GM18907 (cell line): ENCODE measurements at regions not wholly inside any gene's neighbourhood (a gene's known extent, or its start where the extent isn't known, plus 50 kb on each side); places are given as distances from the start of the nearest gene placed in this dataset.

Experiments used
- ATAC-seq: cut with Tn5 transposase; IDR thresholded peaks from one replicate; pipeline ENCODE4 v1.9.1; 2021; ENCODE audit warnings: mild to moderate bottlenecking, moderate library complexity; ENCODE audit not compliant: unreplicated experiment

DNA sequence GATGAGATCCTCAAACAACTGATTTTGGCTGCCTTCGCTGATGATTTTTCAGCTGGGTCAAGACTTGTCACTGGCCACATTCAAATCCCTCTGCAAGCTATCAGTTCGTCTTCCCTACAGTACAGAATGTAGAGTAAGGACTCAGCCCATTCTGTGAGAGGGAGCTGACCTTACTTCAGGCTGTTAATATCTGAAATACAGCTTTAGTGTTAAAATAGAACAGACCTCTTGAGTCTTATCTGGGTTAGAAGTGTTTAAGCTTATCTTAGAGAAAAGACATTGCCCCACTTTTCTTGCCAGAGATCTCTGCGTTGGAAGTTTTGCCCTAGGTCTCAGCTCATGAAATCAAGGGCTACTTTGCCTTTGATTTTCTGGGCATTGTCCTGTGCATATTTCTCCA lies 383.4 kb upstream of the LARGE1 start:
- ATAC-seq, result no peak

DNA sequence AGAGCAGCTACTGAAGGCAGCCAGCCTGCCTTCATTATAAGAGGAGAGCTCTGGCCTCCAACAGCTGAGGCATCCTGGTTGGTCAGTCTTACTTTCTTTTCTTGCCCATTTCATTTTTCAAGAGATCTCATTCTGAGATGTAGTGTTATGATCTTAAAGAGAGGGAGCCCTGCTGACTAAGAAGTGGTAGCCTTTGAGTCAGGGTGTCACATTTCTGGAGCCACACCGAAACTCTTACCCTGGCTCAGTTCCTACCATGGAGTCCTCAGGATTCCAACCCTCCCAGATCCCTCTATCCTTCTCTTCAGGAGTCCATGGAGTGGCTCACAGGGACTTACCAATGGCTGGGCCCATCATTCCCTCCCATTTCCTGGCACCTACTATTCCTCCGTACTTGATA lies 386.1 kb upstream of the LARGE1 start:
- ATAC-seq, result no peak

DNA sequence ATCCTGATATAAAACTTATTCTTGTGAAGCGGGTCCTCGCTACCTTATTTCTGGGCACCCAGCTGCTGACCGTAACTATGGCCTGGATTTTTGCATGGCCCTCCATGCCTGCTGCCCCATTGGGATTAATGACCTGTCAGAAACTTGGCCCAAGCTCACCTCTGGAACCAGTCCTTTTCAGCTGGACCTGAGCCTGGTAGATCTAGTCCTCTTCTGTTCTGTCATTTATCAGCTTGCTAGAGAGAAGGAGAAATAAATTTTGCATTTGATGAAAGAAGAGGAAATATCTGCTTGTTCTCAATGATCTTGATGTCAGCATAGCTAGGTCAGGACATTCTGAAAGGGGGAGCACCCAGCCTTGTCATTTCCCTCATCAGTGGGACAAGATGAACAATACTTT lies 387.8 kb upstream of the LARGE1 start:
- no peak for ATAC-seq

DNA sequence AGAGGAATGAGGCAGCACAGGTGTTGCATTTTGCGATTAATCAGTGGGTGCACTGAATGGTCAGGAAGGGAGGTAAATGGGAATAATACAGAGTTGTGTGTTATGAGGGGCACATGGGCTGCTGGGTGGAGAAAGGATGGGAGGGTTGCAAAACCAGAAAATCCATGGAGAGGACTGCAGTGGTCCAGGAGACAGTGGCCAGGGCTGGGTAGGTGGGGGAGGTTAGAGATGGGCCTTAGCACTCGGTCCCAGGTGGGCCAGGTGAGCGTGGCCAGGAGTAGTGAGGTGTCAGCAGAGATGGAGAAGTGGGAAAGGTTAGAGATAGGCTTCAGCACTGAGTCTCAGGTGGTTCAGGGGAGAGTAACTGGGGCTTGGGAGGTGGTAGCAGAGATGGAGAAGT lies 399.1 kb upstream of the LARGE1 start:
- no peak for ATAC-seq

DNA sequence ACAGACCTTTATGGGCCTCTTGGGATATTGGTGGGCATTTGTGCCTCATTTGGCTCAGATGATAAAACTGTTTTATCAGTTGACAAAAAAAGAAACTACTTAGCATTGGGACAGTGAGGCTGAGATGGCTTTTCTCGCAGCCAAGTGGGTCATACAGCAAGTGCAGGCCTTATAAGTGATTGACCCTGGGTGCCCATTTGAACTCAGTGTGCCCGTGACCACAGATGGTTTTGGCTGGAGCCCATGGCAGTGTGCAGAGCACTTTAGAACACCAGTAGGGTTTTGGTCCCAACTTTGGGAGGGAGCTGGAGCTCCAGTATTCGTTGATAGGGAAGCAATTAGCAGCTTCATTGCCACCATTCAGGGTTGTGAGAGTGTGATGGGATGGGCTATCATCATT lies 404.5 kb upstream of the LARGE1 start:
- no peak for ATAC-seq

DNA sequence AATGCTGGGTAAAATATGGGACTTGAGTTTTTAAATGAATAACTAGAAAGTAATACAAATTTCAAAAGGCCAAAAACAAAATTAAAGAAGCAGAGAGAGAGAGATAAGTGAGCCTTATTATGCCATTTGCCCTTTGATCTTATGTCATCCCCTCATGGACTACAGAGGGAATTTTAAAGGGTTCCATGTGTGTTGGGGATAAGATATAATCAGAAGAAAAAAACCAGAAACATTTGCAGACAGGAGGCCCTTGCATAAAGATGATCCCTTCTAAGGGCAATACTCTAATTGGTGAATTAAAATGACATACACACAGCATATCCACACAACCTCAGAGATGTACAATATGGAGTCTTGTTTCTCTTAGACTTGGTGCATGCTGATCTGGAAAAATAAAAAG lies 406.6 kb upstream of the LARGE1 start:
- ATAC-seq, result no peak

DNA sequence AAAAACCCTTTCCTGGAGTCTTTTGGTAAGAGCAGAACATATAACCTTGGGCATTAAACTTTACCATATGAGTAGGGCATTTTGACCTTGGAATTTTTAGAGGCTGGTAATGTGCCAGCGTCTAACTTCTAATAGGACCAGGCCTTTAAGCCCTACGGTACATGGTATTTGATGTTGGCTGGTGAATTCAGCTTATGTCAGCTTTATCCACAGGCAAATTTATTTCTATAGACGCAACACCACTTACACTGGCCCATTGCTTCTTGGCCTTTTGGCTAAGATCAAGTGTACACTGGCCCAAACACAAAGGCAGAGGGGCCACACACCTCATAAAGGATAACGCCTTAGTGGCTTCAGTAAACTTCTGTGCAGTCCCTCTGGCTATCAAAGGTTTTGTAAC lies 410.2 kb upstream of the LARGE1 start:
- ATAC-seq, result no peak

DNA sequence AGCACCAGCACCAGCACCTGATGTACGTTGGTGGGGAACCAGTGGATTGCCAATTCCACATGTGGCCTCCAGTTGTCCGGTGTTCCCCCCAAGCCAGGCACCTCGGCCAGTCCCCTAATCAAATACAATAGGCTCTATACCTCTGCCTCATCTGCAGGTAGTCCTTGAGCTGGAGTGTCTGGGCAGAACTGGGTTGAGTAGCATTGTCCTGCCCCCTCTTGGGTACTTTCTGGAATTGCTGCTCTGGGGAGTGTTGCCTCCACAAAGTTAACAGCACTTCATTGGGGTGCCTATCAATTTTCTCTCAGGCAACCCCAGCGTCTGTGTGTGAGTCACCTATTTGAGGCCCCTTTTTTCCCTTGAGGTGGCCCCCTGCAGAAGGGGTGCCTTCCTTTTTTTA lies 413.0 kb upstream of the LARGE1 start:
- no peak for ATAC-seq

DNA sequence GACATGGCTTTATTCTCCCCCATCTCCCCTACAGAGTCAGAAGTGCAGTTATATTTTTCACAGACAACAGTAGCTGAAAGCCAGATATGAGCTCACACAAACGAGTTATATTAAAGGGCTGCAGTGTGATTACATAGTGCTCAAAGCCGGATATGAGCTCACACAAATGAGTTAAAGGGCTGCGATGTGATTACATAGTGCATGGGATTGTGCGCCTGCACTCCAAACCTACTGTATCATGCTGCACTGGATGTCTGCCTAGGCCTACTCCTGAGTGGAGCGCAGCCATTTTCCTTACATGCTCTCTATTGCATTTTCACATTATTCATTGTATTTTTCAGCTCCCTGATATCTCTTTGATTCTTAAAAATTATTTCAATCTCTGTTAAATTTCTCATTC lies 414.6 kb upstream of the LARGE1 start:
- no peak for ATAC-seq

DNA sequence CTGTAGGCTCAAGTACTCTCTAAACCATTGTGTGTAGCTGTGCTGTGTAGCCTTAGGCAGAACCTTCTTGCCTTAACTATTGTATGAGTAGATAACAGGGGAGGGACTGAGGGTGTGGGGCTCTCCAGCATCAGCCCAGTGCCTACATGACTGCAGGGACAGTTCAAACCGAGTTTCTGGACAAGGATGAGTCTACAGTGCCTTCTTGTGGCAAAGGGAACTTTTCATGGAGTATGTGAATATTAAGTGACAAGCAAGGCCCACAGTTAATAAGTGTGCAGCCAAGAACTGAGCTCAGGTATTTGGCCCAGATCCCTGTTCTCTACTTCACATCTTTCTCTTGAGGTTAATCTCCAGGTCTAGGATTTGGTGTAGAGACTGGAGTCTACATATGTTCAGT lies 424.4 kb upstream of the LARGE1 start:
- no peak for ATAC-seq

DNA sequence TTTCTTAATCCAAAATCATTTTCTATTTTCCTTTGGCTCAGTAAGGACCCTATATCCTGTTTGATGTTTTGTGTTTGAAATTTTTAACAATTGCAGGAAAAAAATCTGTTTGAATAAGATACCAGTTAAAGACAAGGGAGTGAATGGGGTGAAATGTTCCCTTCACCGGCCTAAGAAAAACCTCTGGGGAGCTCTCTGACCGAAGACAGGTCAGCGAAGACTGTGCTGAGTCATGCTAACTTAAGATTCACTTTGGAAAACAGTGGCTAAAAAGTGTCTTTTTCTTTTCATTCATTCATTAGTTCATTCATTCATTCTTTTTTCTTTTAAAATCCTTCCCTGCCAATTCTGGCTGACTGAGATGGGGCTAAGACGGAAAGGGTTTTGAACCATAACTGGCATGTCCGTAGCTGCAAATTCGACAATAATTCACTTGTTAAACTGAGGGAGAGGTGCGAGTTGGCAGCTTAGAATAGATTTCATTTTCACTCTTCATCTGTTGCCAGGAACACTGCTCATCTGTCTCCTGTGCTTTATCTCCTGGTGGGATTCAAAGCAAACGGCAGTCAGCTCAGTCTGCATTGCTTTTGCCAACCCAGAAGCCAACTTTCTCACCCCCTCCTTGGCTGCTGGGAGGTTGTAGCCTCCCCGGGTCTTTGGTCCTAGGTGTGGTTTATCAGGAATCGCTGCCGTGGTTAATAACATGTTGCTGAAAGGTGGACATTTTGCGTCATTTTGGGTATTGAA lies 434.0 kb upstream of the LARGE1 start:
- no peak for ATAC-seq

DNA sequence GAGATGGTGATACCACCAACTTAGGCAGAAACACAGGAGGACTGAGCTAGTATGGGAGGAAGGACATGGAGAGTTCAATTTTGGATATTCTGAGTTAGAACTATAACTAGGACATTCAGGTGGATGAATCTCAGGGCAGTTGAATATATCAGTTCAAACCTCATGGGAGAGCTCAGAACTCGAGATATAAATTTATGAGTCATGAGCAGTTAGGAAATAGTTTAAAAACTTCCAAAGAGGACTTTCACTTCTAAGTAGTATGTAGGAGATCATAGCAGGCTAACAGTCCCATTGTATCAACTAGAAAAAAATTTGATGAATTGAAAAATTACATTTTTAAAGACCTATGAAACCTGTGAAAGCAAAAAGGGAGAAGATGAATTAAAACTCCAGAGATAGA lies 436.2 kb upstream of the LARGE1 start:
- ATAC-seq, result no peak

DNA sequence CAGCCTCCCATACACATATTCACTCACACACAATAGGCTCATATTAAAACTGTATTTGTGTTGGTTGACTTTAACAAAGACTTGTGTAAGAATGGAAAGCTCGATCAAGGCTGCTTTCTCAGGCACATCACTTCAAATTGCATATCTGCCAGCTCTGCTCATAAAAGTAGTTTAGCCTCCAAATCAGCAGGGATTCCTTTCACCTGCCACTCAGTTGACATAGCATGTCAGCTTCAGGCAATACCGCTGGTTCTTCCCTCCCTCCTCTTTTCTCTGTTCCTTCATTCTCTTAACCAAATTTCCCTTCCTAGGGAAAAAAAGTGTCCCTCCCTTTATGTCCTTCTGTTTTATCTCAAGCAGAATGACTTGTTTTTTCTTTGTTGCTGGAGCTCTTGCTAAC lies 450.4 kb upstream of the LARGE1 start:
- ATAC-seq, result no peak

DNA sequence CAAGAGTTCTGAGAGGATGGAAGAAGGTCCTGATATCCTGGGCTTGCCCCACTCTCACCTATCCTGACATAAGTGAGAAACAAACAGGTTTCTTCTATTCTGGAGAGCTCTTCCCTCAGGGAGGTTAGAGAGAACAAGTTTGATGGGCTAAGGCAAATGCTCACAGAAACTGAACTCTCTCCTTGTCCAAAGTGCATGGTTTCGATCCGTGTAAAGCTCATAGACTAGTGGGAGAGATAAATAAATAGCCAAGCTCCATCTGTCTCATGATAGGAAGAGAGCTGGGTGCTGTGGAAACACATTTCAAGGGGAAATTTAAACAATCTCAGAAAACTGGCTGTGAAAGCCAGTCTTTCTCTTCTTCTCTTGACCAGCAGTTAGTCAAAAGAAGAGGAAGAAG lies 459.5 kb upstream of the LARGE1 start:
- ATAC-seq, result no peak

DNA sequence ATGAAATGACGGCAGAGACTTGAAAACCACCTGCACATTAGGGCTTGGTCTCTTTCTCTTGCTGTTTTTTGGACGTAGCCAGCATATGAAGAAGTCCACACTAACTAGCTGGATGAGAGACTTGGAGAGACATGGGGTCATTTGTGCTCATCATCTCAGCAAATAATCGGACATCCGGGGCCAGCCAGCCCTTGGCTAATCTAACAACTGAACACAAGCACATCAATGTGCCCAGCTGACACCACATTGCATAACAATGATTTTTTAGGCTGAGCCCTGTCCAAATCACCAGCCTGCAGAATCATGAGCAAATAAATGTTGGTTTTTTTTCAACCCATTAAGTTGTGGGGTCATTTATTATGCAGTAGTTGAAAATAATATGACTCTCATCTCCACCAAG lies 460.3 kb upstream of the LARGE1 start:
- ATAC-seq, result no peak

DNA sequence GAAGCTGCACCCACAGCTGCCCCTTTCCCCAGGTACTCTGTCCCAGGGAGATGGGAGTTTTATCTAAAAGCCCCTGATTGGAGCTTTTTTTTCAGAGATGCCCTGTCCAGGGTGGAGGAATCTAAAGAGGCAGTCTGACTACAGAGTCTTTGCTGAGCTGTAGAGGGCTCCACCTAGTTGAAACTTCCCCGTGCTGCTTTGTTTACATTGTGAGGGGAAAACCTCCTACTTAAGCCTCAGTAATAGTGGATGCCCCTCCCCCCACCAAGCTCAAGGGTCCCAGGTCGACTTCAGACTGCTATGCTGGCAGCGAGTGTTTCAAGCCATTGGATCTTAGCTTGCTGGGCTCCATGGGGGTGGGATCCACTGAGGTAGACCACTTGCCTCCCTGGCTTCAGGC lies 470.1 kb upstream of the LARGE1 start:
- ATAC-seq, result no peak

DNA sequence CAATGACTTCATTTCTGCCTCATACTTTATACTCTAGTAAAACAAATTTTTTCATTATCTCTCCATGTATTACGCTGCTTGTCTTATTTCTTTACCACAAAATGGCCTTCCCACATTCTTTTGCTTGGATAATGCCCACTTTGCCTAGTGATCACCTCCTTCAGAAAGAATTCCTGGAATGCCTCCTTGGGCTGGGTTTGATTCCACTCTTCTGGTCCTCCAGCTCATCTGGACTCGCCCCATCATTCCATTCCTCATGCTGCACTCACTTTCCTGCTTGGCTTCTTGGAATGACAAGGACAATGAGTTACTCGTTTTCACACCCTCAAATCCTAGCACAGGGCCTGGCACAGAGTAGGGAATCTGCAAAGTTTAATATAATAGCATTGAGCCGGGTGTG lies 475.1 kb upstream of the LARGE1 start:
- no peak for ATAC-seq

DNA sequence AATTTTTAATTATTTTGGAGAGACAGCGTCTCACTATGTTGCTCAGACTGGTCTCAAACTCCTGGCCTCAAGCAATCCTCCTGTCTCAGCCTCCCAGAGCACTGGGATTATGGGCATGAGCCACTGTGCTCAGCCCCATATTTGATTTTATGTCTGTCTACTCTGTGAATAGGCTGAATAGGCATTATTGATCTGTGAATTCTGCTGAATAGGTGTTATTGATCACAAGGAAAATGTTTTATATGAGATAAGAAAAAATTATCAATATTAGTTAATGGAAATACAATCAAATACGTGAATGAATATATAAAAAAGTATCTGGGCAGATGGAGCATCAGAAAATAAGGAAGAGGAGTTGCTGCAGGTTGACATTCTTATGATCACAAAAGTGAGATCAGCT lies 483.4 kb upstream of the LARGE1 start:
- no peak for ATAC-seq

DNA sequence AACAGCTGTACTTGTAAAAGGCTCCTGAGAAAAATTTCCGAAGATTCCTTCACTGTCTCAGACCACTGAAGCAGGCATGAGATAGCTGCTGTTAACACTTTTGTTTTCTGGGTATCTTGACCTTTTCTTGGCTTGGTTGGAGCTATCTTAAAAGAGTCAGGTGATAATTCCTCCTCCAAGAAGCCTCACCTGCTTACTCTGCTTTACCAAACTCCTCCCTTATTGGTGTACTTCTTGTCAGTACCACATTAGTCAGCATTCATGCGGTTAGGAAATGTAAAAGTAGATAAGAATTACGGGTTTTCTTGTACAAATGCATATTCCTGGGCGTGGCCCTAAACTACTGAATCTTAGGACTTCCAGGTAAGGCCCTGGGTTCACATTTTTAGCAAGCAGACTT lies 489.8 kb upstream of the LARGE1 start:
- ATAC-seq, result no peak

DNA sequence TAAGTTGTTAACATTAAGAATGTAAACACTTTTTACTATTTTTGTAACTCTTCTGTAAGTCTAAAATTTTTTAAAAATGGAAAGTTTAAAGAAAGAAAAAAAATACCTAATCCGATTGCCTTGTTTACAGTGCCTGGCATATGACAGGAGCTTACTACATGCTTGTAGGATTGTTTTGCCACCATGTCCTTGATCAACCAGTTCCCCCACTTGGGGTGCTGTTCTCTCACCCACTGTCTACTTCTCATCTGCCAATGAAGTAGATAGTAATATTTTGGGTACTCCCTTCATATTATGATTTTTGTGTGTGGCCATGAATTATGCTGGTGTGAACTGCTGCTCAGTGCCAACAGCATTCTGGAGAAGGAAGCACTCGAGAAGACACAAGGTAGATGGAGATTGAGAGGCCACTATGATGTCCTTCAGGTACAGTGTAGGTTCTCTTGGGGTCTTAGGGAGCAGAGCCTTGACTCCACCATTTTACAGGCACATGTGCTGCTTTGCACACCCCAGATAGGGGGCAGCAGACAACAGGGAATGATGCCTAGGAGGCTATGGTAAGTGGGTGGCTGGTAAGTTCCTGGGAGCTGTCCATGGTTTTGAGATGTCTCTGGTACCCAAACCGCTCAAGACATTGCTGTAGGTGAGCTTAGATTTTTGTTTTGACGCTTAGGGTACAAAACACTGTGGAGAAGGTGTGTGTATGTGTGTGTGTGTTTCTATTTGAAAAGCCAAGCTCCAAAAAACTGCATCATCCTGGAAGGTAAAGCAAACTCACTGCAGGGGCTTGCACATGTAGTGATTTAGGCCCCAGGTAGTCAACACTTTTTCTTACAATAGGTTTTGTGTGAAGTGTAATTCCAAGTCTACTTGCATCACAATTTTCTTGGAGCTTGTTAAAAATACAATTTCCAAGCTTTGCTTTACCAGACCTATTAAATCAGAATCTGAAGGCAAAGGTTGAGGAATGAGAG lies 494.5 kb upstream of the LARGE1 start:
- no peak for ATAC-seq

DNA sequence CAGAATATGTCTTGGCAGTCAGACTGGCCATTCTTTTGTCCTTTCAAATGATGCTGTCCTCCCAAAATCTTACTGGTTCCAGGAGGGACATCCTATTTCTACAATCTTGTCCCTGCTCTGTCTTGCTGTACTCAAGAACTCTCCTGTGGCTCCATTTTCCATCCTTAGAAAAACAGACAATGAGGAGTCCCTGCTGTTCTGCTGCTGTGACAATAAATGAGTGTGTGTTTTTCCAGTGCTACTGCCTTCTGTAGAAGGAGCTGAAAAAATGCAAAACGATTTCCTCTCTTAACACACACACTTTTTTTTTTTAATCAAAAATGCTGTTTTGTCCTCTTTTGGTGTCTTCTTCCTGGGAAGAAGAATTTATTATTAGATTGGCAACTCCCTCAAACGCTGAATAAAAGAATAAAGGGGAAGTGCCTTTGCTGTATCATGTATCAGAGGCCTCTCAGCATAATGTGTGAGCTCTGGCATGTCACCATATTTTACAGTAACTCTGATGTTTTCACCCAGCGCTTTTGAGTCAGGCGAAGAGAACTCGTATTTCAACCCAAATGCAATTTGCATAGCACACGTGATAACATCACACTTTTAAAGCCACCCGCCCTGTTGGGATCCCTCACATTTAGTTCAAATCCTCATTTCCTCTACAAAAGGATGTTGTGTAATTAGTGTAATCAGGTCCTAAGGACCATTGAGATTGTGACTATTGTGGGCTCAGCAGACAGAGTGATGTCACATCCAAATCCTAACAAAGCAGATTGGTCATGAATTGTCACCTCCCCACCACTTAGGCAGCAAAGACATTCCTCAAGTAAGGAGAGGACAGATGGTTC lies 496.0 kb upstream of the LARGE1 start:
- no peak for ATAC-seq
